Calu3 (cell line): ENCODE measurements at regions not wholly inside any gene's neighbourhood (a gene's known extent, or its start where the extent isn't known, plus 50 kb on each side); places are given as distances from the start of the nearest gene placed in this dataset.

Experiments
- BruUV-seq: library from RNA; stranded (reverse); fragments of 400-500 nt; replicated peaks from 2 replicates; lab custom pipeline; 2021; lab: Mats Ljungman, UMichigan
- CTCF ChIA-PET: fragments of 300-600 bp; sonication (Branson Sonifier 250); formaldehyde crosslinking; loops from one replicate; lab custom pipeline; 2022; ENCODE audit warnings: antibody characterized with exemption; lab: Charles Lee
- DNase-seq: peaks from one replicate; pipeline ENCODE4 v3.0.0; 2022
- H3K27ac Mint-ChIP-seq: one replicate; pipeline ENCODE4 v1.8.0; 2022; ENCODE audit warnings: mixed read lengths; ENCODE audit not compliant: unreplicated experiment
- H3K27me3 Mint-ChIP-seq: one replicate; pipeline ENCODE4 v1.8.0; 2022; ENCODE audit warnings: mixed read lengths; ENCODE audit not compliant: unreplicated experiment
- H3K36me3 Mint-ChIP-seq: one replicate; pipeline ENCODE4 v1.8.0; 2022; ENCODE audit warnings: mild to moderate bottlenecking, moderate library complexity, mixed read lengths; ENCODE audit not compliant: insufficient read depth, unreplicated experiment
- H3K4me1 Mint-ChIP-seq: one replicate; pipeline ENCODE4 v1.8.0; 2022; ENCODE audit warnings: mild to moderate bottlenecking, low read depth, mixed read lengths; ENCODE audit not compliant: unreplicated experiment
- H3K4me3 Mint-ChIP-seq: one replicate; pipeline ENCODE4 v1.8.0; 2022; ENCODE audit warnings: mild to moderate bottlenecking, low read depth, moderate library complexity, mixed read lengths; ENCODE audit not compliant: unreplicated experiment
- H3K9me3 Mint-ChIP-seq: one replicate; pipeline ENCODE4 v1.8.0; 2022; ENCODE audit warnings: low read depth, mixed read lengths; ENCODE audit not compliant: unreplicated experiment
- intact Hi-C: fragments of 100-400 bp; cut with micrococcal nuclease; formaldehyde crosslinking; loops from one replicate; pipeline ENCODE4 v1.10.0; 2022; ENCODE audit not compliant: unreplicated experiment
- TF ChIP-seq, protein P1 (sequence below): fragments of 200-600 bp; IDR thresholded peaks from one replicate; pipeline ENCODE4 v1.8.0; 2022; ENCODE audit warnings: antibody characterized with exemption; ENCODE audit not compliant: unreplicated experiment

DNA sequence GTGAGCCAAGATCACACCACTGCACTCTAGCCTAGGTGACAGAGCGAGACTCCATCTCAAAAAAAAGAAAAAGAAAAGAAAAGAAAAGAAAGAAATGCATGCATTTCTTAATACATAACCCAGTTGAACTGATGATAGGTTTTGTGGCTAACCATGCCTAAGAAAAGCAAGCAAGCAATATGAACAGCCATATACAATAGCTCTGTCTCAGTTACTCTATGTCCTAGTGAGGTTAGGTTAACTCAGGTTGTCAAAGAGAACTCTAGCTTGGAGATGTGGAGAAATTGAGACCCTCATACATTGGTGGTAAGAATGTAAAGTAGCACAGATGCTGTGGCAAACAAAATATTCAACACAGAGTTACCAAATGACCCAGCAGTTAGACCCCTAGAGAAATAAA lies 167.0 kb upstream of the RASGEF1B start:
- H3K4me3 Mint-ChIP-seq, result no peak overlapping the region
- peaks cover 5% of the 10 kb centered on the region for H3K36me3 Mint-ChIP-seq
- TF ChIP-seq, protein P1, sequence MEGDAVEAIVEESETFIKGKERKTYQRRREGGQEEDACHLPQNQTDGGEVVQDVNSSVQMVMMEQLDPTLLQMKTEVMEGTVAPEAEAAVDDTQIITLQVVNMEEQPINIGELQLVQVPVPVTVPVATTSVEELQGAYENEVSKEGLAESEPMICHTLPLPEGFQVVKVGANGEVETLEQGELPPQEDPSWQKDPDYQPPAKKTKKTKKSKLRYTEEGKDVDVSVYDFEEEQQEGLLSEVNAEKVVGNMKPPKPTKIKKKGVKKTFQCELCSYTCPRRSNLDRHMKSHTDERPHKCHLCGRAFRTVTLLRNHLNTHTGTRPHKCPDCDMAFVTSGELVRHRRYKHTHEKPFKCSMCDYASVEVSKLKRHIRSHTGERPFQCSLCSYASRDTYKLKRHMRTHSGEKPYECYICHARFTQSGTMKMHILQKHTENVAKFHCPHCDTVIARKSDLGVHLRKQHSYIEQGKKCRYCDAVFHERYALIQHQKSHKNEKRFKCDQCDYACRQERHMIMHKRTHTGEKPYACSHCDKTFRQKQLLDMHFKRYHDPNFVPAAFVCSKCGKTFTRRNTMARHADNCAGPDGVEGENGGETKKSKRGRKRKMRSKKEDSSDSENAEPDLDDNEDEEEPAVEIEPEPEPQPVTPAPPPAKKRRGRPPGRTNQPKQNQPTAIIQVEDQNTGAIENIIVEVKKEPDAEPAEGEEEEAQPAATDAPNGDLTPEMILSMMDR, result no peak
- no peaks in the 10 kb centered on the region for H3K27me3 Mint-ChIP-seq
- intact Hi-C loops, result loop anchor here (5.0 kb wide), 2 partner anchors 146 to 171 kb away; no protein-coding TSS in a partner anchor
- H3K4me1 Mint-ChIP-seq, result peaks cover 14% of the 10 kb centered on the region
- no TSS peak for BruUV-seq
- H3K27ac Mint-ChIP-seq, result no peak overlapping the region
- no peak for DNase-seq
- peaks cover 2% of the 10 kb centered on the region for H3K9me3 Mint-ChIP-seq
- CTCF ChIA-PET, result no interaction called here

- Mint-ChIP-seq H3K4me1 (peaks cover 37% of the 10 kb centered on the region), H3K36me3 (peaks cover 5% of the 10 kb centered on the region), H3K9me3 (peaks cover 2% of the 10 kb centered on the region), H3K27ac (peak overlapping the region; percentile 94), H3K27me3 (no peaks in the 10 kb centered on the region), H3K4me3 (peak overlapping the region; percentile 46)
- peak; percentile 71 for DNase-seq
- CTCF ChIA-PET, result interaction anchor here (0.6 kb wide), 1 partner anchor 80 kb away, joined by 3 read pairs; no protein-coding TSS in a partner anchor
- TF ChIP-seq, protein P1, result no peak
- BruUV-seq, result no TSS peak
- intact Hi-C loops, result loop anchor here (1.0 to 5.0 kb wide), 3 partner anchors 143 to 209 kb away; no protein-coding TSS in a partner anchor
These were observed 164.0 kb upstream of the RASGEF1B start for GRCh38 chr4:81635739-81636138.

- DNase-seq, result no peak
- Mint-ChIP-seq H3K9me3 (peaks cover 2% of the 10 kb centered on the region), H3K27me3 (no peaks in the 10 kb centered on the region), H3K36me3 (peaks cover 5% of the 10 kb centered on the region), H3K27ac (peak overlapping the region; percentile 94), H3K4me3 (peak overlapping the region; percentile 46), H3K4me1 (peaks cover 37% of the 10 kb centered on the region)
- no TSS peak for BruUV-seq
- TF ChIP-seq, protein P1, result no peak
- intact Hi-C loops, result loop anchor here (5.0 kb wide), 2 partner anchors 143 to 168 kb away; no protein-coding TSS in a partner anchor
- CTCF ChIA-PET, result no interaction called here
These were observed 163.3 kb upstream of the RASGEF1B start for GRCh38 chr4:81634766-81635549.

DNA sequence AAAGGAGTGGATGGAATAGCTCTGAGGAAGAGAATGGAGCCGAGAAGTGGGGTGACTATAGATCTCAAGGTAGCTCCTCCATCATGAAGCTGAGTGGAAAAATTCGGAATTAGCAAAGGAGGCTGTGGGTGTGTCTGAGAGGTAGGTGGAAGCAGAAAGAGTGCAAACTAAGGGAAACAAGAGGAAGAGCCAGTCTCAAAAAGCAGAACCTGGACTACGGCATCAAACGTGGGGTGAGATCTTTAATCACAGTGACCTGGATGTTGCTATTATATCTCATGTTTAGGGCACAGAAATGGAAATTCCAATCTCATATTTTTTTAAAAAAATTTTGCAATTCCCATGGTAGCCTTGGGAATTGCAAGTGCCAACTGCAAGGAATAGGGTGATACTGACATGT lies 162.5 kb upstream of the RASGEF1B start:
- CTCF ChIA-PET, result no interaction called here
- intact Hi-C loops, result no loop called here
- Mint-ChIP-seq H3K27me3 (no peaks in the 10 kb centered on the region), H3K4me1 (peaks cover 41% of the 10 kb centered on the region), H3K9me3 (peaks cover 2% of the 10 kb centered on the region), H3K27ac (no peak overlapping the region), H3K4me3 (no peak overlapping the region), H3K36me3 (peaks cover 5% of the 10 kb centered on the region)
- TF ChIP-seq, protein P1, result no peak
- no peak for DNase-seq
- no TSS peak for BruUV-seq
